Activated CD8-positive, alpha-beta memory T cell treated with anti-CD3 and anti-CD28 coated beads, Interleukin-2, amount 50 U/mL, for 48 hours (primary cell): ENCODE measurements at regions not wholly inside any gene's neighbourhood (a gene's known extent, or its start where the extent isn't known, plus 50 kb on each side); places are given as distances from the start of the nearest gene placed in this dataset.
"Not testable (repeated sequence)": the region's sequence is repeated elsewhere in the genome, so short reads cannot be mapped to it uniquely, and the experiment has no call there.

ENCODE experiments used
- DNase-seq: peaks from one replicate; pipeline ENCODE4 v3.0.0-alpha.2; 2020

GRCh38 chr12:34097213-34097612 is 74.9 kb downstream of the ALG10 start:
- DNase-seq = no peak

GRCh38 chr12:34105392-34105933 is 83.2 kb downstream of the ALG10 start:
- no peak for DNase-seq

GRCh38 chr12:34106172-34106571 is 83.9 kb downstream of the ALG10 start:
- no peak for DNase-seq

GRCh38 chr12:34107016-34107415 is 84.7 kb downstream of the ALG10 start:
- DNase-seq = no peak

- DNase-seq = no peak
Observed at GRCh38 chr12:34107781-34108404, 85.6 kb downstream of the ALG10 start.

- DNase-seq = no peak
Observed at GRCh38 chr12:34108405-34108803, 86.1 kb downstream of the ALG10 start.

GRCh38 chr12:34108967-34109366 is 86.7 kb downstream of the ALG10 start:
- no peak for DNase-seq

- no peak for DNase-seq
Observed at GRCh38 chr12:34109390-34109789, 87.1 kb downstream of the ALG10 start.

GRCh38 chr12:34109909-34110531 is 87.7 kb downstream of the ALG10 start:
- DNase-seq = not testable (repeated sequence)

GRCh38 chr12:34119366-34119765 is 97.1 kb downstream of the ALG10 start:
- no peak for DNase-seq

- DNase-seq = no peak
Observed at GRCh38 chr12:34121360-34121759, 99.1 kb downstream of the ALG10 start.

- DNase-seq = not testable (repeated sequence)
Observed at GRCh38 chr12:34123092-34123491, 100.8 kb downstream of the ALG10 start.

- no peak for DNase-seq
Observed at GRCh38 chr12:34124608-34125007, 102.3 kb downstream of the ALG10 start.

GRCh38 chr12:34126239-34126641 is 103.9 kb downstream of the ALG10 start:
- no peak for DNase-seq

- DNase-seq = no peak
Observed at GRCh38 chr12:34126805-34127204, 104.5 kb downstream of the ALG10 start.

- not testable (repeated sequence) for DNase-seq
Observed at GRCh38 chr12:34127379-34127778, 105.1 kb downstream of the ALG10 start.

- DNase-seq = no peak
Observed at GRCh38 chr12:34142430-34142829, 120.1 kb downstream of the ALG10 start.

- no peak for DNase-seq
Observed at GRCh38 chr12:34151019-34151418, 128.7 kb downstream of the ALG10 start.

- DNase-seq = no peak
Observed at GRCh38 chr12:34163443-34163842, 141.1 kb downstream of the ALG10 start.

GRCh38 chr12:34166427-34167060 is 144.2 kb downstream of the ALG10 start:
- DNase-seq = no peak

GRCh38 chr12:34168507-34168906 is 146.2 kb downstream of the ALG10 start:
- not testable (repeated sequence) for DNase-seq

GRCh38 chr12:34186492-34186891 is 164.2 kb downstream of the ALG10 start:
- DNase-seq = no peak

GRCh38 chr12:34188974-34189373 is 166.7 kb downstream of the ALG10 start:
- no peak for DNase-seq

GRCh38 chr12:34190054-34190453 is 167.8 kb downstream of the ALG10 start:
- DNase-seq = no peak
